ENCODE measurements at regions not wholly inside any gene's neighbourhood (a gene's known extent, or its start where the extent isn't known, plus 50 kb on each side); places are given as distances from the start of the nearest gene placed in this dataset.

- DNase-seq: no peak
Measured at GRCh38 chr18:72470391-72470790, 73.8 kb downstream of the CBLN2 start.

- DNase-seq: no peak
Measured at GRCh38 chr18:72468021-72468710, 76.0 kb downstream of the CBLN2 start.

GRCh38 chr18:72460210-72460680, 83.9 kb downstream of the CBLN2 start:
- DNase-seq: no peak

GRCh38 chr18:72458271-72458670, 85.9 kb downstream of the CBLN2 start:
- DNase-seq: no peak

GRCh38 chr18:72456802-72457201, 87.3 kb downstream of the CBLN2 start:
- DNase-seq: no peak

GRCh38 chr18:72452328-72452727, 91.8 kb downstream of the CBLN2 start:
- no peak for DNase-seq

- no peak for DNase-seq
Measured at GRCh38 chr18:72444798-72445155, 99.4 kb downstream of the CBLN2 start.

GRCh38 chr18:72444111-72444797, 99.9 kb downstream of the CBLN2 start:
- DNase-seq: no peak

GRCh38 chr18:72436401-72436800, 107.7 kb downstream of the CBLN2 start:
- no peak for DNase-seq

- DNase-seq: no peak
Measured at GRCh38 chr18:72433756-72434155, 110.4 kb downstream of the CBLN2 start.

- DNase-seq: no peak
Measured at GRCh38 chr18:72427721-72428120, 116.4 kb downstream of the CBLN2 start.

GRCh38 chr18:72419914-72420313, 124.2 kb downstream of the CBLN2 start:
- no peak for DNase-seq

GRCh38 chr18:72412927-72413326, 131.2 kb downstream of the CBLN2 start:
- no peak for DNase-seq

GRCh38 chr18:72411261-72411660, 132.9 kb downstream of the CBLN2 start:
- no peak for DNase-seq

GRCh38 chr18:72410399-72410798, 133.7 kb downstream of the CBLN2 start:
- DNase-seq: no peak

GRCh38 chr18:72409903-72410302, 134.2 kb downstream of the CBLN2 start:
- DNase-seq: no peak

- DNase-seq: no peak
Measured at GRCh38 chr18:72407048-72407447, 137.1 kb downstream of the CBLN2 start.

GRCh38 chr18:72391951-72392350, 152.2 kb downstream of the CBLN2 start:
- no peak for DNase-seq

- no peak for DNase-seq
Measured at GRCh38 chr18:72391427-72391826, 152.7 kb downstream of the CBLN2 start.

- DNase-seq: no peak
Measured at GRCh38 chr18:72378016-72378415, 166.1 kb downstream of the CBLN2 start.

- no peak for DNase-seq
Measured at GRCh38 chr18:72376256-72376655, 167.9 kb downstream of the CBLN2 start.

- no peak for DNase-seq
Measured at GRCh38 chr18:72375618-72376017, 168.5 kb downstream of the CBLN2 start.

GRCh38 chr18:72372076-72372475, 172.1 kb downstream of the CBLN2 start:
- no peak for DNase-seq

- DNase-seq: no peak
Measured at GRCh38 chr18:72368308-72368707, 175.8 kb downstream of the CBLN2 start.

- no peak for DNase-seq
Measured at GRCh38 chr18:72360634-72361033, 183.5 kb downstream of the CBLN2 start.

Data from hematopoietic multipotent progenitor cell treated with erythropoietin and hydrocortisone succinate and interleukin-3 and kit ligand, for 4 days (in vitro differentiated cells).